HepG2 (cell line): ENCODE measurements at regions not wholly inside any gene's neighbourhood (a gene's known extent, or its start where the extent isn't known, plus 50 kb on each side); places are given as distances from the start of the nearest gene placed in this dataset.

Experiments
- ATAC-seq: fragments of 200-7000 bp; cut with Tn5 transposase; 3 replicates; pipeline ENCODE4 v1.9.1; 2020; ENCODE audit warnings: mild to moderate bottlenecking, moderate library complexity
- BruUV-seq: library from RNA; stranded (reverse); fragments of 400-500 nt; replicated peaks from 2 replicates; lab custom pipeline; 2021; lab: Mats Ljungman, UMichigan
- CTCF ChIA-PET: fragments of 300-600 bp; formaldehyde crosslinking; extraction: SDS; loops from one replicate; lab custom pipeline; 2021; ENCODE audit warnings: low total read pairs, inconsistent platforms, low intra/inter-chr PET ratio; lab: Yijun Ruan, JAX
- POLR2A ChIA-PET: fragments of 350-600 bp; sonication (Branson Sonifier 250); formaldehyde crosslinking; loops from one replicate; lab custom pipeline; 2020; ENCODE audit warnings: antibody characterized with exemption, inconsistent platforms; lab: Yijun Ruan, JAX
- DNase-seq: peaks from one replicate; pipeline ENCODE4 v3.0.0-alpha.2; 2015; ENCODE audit warnings: low spot score
- FAIRE-seq: peaks from 3 replicates; lab custom pipeline; 2011; peaks lifted over from hg19 to GRCh38; lab: Jason Lieb, UNC
- H2AFZ ChIP-seq: one replicate; pipeline ENCODE4 v1.6.1; 2011; ENCODE audit warnings: low read length, inconsistent platforms
- H3K27ac ChIP-seq: fragments of 300-600 bp; 3 replicates; pipeline ENCODE4 v1.8.0; 2011; ENCODE audit warnings: mixed run types, mild to moderate bottlenecking, mixed read lengths, low read length, inconsistent platforms; ENCODE audit not compliant: insufficient read depth; ENCODE audit errors: extremely low read length
- H3K27me3 ChIP-seq, 2 experiments: fragments of 200-600 bp in 1 of 2; 2 replicates in 1 of 2; 3 replicates in 1 of 2; pipeline versions ENCODE4 v1.6.0 to v1.8.0; 2011; ENCODE audit warnings: low read length in 2 of 2, mild to moderate bottlenecking in 2 of 2, moderate library complexity in 2 of 2, inconsistent platforms in 1 of 2; ENCODE audit not compliant: insufficient read depth in 2 of 2, control insufficient read depth in 1 of 2
- H3K36me3 ChIP-seq, 2 experiments: fragments of 200-600 bp in 1 of 2; replicated peaks in 1 of 2; 2 replicates in 1 of 2; 3 replicates in 1 of 2; pipeline versions ENCODE4 v1.5.1 to v1.8.0; 2011; ENCODE audit warnings: low read length in 2 of 2, inconsistent platforms in 1 of 2; ENCODE audit not compliant: insufficient read depth in 2 of 2, control insufficient read depth in 1 of 2
- H3K4me1 ChIP-seq: 2 replicates; pipeline ENCODE4 v1.5.1; 2012; ENCODE audit warnings: low read length, inconsistent platforms; ENCODE audit not compliant: insufficient read depth
- H3K4me2 ChIP-seq: 2 replicates; pipeline ENCODE4 v1.6.0; 2011; ENCODE audit warnings: low read depth, low read length, inconsistent platforms
- H3K4me3 ChIP-seq, 3 experiments: fragments of 200-600 bp in 1 of 3; sonication (generic), shearing (Covaris generic) in 1 of 3; replicated peaks in 1 of 3; 2 replicates each; pipeline ENCODE4 v1.5.1; 2011 to 2016; ENCODE audit warnings: low read length in 3 of 3, inconsistent platforms in 2 of 3, low read depth in 2 of 3, mild to moderate bottlenecking in 2 of 3, control low read depth in 1 of 3, mixed read lengths in 1 of 3; ENCODE audit not compliant: insufficient read depth in 1 of 3
- H3K79me2 ChIP-seq: one replicate; pipeline ENCODE4 v1.6.1; 2011; ENCODE audit warnings: low read length, inconsistent platforms; ENCODE audit not compliant: insufficient read depth
- H3K9ac ChIP-seq: 2 replicates; pipeline ENCODE4 v1.6.0; 2011; ENCODE audit warnings: mild to moderate bottlenecking, low read depth, low read length, inconsistent platforms; ENCODE audit not compliant: insufficient read depth
- H3K9me3 ChIP-seq: 2 replicates; pipeline ENCODE4 v1.5.1; 2012; ENCODE audit warnings: mild to moderate bottlenecking, low read length
- H4K20me1 ChIP-seq: 2 replicates; pipeline ENCODE4 v1.6.0; 2011; ENCODE audit warnings: inconsistent platforms, mild to moderate bottlenecking, low read length, moderate library complexity; ENCODE audit not compliant: insufficient read depth
- HINFP ChIP-seq: sonication (generic); formaldehyde crosslinking; IDR thresholded peaks from 2 replicates; pipeline ENCODE4 v1.4.0; 2020; ENCODE audit warnings: low read depth, mild to moderate bottlenecking, missing genetic modification reagents
- MAFK ChIP-seq, 2 experiments: IDR thresholded peaks in 1 of 2; conservative IDR thresholded peaks in 1 of 2; 2 replicates each; pipeline ENCODE4 v1.6.1; 2011; ENCODE audit warnings: improper control_type of control experiment in 2 of 2, low read length in 2 of 2
- NFIB ChIP-seq: sonication (generic); formaldehyde crosslinking; IDR thresholded peaks from 2 replicates; pipeline ENCODE4 v1.9.0; 2021; ENCODE audit warnings: missing genetic modification reagents, mild to moderate bottlenecking, borderline replicate concordance
- PBX3 ChIP-seq: sonication (generic); formaldehyde crosslinking; IDR thresholded peaks from 2 replicates; pipeline ENCODE4 v1.8.1; 2023; ENCODE audit warnings: missing genetic modification reagents, inconsistent platforms, borderline replicate concordance
- ZBTB7A ChIP-seq: sonication (generic); formaldehyde crosslinking; IDR thresholded peaks from 2 replicates; pipeline ENCODE4 v1.8.0; 2022; ENCODE audit warnings: mild to moderate bottlenecking, missing genetic modification reagents
- ZNF280B ChIP-seq: sonication (generic); formaldehyde crosslinking; IDR thresholded peaks from 2 replicates; pipeline ENCODE4 v1.5.0; 2020; ENCODE audit warnings: missing genetic modification reagents, mild to moderate bottlenecking, borderline replicate concordance
- ZNF383 ChIP-seq: sonication (generic); formaldehyde crosslinking; IDR thresholded peaks from 2 replicates; pipeline ENCODE4 v1.4.0; 2020; ENCODE audit warnings: missing genetic modification reagents, mild to moderate bottlenecking, borderline replicate concordance
- ZNF563 ChIP-seq: sonication (generic); formaldehyde crosslinking; IDR thresholded peaks from 2 replicates; pipeline ENCODE4 v1.8.0; 2022; ENCODE audit warnings: mild to moderate bottlenecking, moderate library complexity, missing genetic modification reagents
- ZNF564 ChIP-seq: sonication (generic); formaldehyde crosslinking; IDR thresholded peaks from 2 replicates; pipeline ENCODE4 v1.8.1; 2023; ENCODE audit warnings: mild to moderate bottlenecking, missing genetic modification reagents
- ZNF781 ChIP-seq: sonication (generic); formaldehyde crosslinking; IDR thresholded peaks from 2 replicates; pipeline ENCODE4 v1.5.1; 2020; ENCODE audit warnings: borderline replicate concordance, mild to moderate bottlenecking, missing genetic modification reagents; ENCODE audit errors: not compliant biosample characterization
- ZZZ3 ChIP-seq: sonication (generic); formaldehyde crosslinking; IDR thresholded peaks from 2 replicates; pipeline ENCODE4 v1.4.0; 2020; ENCODE audit warnings: missing genetic modification reagents, mild to moderate bottlenecking, borderline replicate concordance
- WGBS: methylation state at CpG from one replicate; pipeline ENCODE4 v1.1.6; 2017; ENCODE audit warnings: low lambda C conversion rate; 5-methylcytosine and 5-hydroxymethylcytosine counted together
- in situ Hi-C: cut with HindIII; loops from 2 replicates; pipeline ENCODE4 v1.10.0; 2017; ENCODE audit warnings: low pct_unique_long_range_greater_than_20kb; ENCODE audit not compliant: extremely low pct_ligation_motif_present
- intact Hi-C: fragments of 100-400 bp; cut with micrococcal nuclease; formaldehyde crosslinking; loops from one replicate; pipeline ENCODE4 v1.10.0; 2022; ENCODE audit not compliant: unreplicated experiment

GRCh38 chr7:118745927-118746326 lies 521.4 kb downstream of the ANKRD7 start:
- TF ChIP-seq ZNF280B (CRISPR knock-in tag) = no peak
- TF ChIP-seq HINFP (CRISPR knock-in tag) = no peak
- TF ChIP-seq ZNF781 = no peak

GRCh38 chr7:118747473-118747872 lies 523.0 kb downstream of the ANKRD7 start:
- DNase-seq (no peak), FAIRE-seq (no peak), ATAC-seq (no peak)
- CTCF ChIA-PET = no interaction called here
- no peaks in the 10 kb centered on the region for H3K27me3 ChIP-seq
- H3K9ac ChIP-seq = no peak overlapping the region
- no peak overlapping the region for H2AFZ ChIP-seq
- H3K27ac ChIP-seq = no peak overlapping the region
- no peaks in the 10 kb centered on the region for H3K79me2 ChIP-seq
- no peaks in the 10 kb centered on the region for H3K4me1 ChIP-seq
- intact Hi-C loops (no loop called here), in situ Hi-C loops (no loop called here)
- BruUV-seq = no TSS peak
- no peaks in the 10 kb centered on the region for H3K36me3 ChIP-seq
- no peak overlapping the region for H3K4me3 ChIP-seq
- TF ChIP-seq ZNF563 (CRISPR knock-in tag) (no peak), ZZZ3 (no peak), NFIB (CRISPR knock-in tag) (no peak), ZNF564 (no peak), ZNF383 (CRISPR knock-in tag) (no peak), PBX3 (CRISPR knock-in tag) (no peak), ZBTB7A (CRISPR knock-in tag) (no peak), MAFK (conservative IDR thresholded peaks at IDR 0.05 in 1 of 2, IDR thresholded peaks at IDR 0.05 in 1 of 2; ENCODE audit: low read length in 2 of 2) (no peak)
- no peaks in the 10 kb centered on the region for H3K9me3 ChIP-seq
- POLR2A ChIA-PET = no interaction called here
- H3K4me2 ChIP-seq = no peak overlapping the region
- no peaks in the 10 kb centered on the region for H4K20me1 ChIP-seq

More at GRCh38 chr7:118745927-118746326, 521.4 kb downstream of the ANKRD7 start:
- Histone ChIP-seq H4K20me1 (no peaks in the 10 kb centered on the region), H3K4me3 (no peak overlapping the region), H2AFZ (no peak overlapping the region), H3K27ac (no peak overlapping the region), H3K9me3 (no peaks in the 10 kb centered on the region), H3K4me2 (no peak overlapping the region), H3K79me2 (no peaks in the 10 kb centered on the region), H3K27me3 (no peaks in the 10 kb centered on the region), H3K4me1 (no peaks in the 10 kb centered on the region), H3K9ac (no peak overlapping the region), H3K36me3 (no peaks in the 10 kb centered on the region)
- ChIA-PET POLR2A (no interaction called here), CTCF (no interaction called here)
- no peak for ATAC-seq
- BruUV-seq = no TSS peak
- 0% methylated on average over 1 of the region's 1 CpG for WGBS
- no peak for FAIRE-seq
- in situ Hi-C loops = no loop called here
- intact Hi-C loops = no loop called here
- no peak for DNase-seq
